Body of pancreas (tissue), 4 donors: ENCODE measurements at regions not wholly inside any gene's neighbourhood (a gene's known extent, or its start where the extent isn't known, plus 50 kb on each side); places are given as distances from the start of the nearest gene placed in this dataset.

Source experiments
- POLR2A ChIP-seq, 3 donors: fragments of 450-650 bp; IDR thresholded peaks; one replicate each; pipeline ENCODE4 v1.6.1; 2016; ENCODE audit warnings: antibody characterized with exemption in 3 of 3, mild to moderate bottlenecking in 2 of 3
- TF ChIP-seq, protein P1 (sequence below), 7 experiments: fragments of 450-650 bp in 4 of 7; fragments of 200-600 bp in 3 of 7; sonication (generic) in 3 of 7; IDR thresholded peaks; one replicate each; pipeline ENCODE4 v1.5.1; 2016 to 2019; ENCODE audit warnings: antibody characterized with exemption in 7 of 7

DNA sequence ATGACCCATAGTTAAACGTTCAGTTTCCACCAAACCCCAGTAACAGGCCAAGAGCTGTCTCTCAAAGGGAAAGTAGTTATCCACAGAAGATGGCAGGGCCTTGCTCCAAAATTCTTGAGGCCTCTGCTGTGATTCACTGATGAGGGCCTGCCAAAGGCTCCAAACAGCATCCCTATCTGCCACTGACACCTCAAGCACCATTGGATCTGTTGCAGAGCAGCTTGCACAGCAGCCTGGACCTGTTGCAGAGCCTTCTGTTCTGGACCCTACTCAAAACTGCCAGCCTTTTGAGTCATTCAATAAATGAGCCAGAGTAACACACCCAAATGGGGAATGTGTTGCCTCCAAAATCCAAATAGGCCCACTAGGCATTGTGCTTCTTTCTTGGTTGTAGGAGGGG lies 741.5 kb upstream of the RGMB start:
- TF ChIP-seq, protein P1, sequence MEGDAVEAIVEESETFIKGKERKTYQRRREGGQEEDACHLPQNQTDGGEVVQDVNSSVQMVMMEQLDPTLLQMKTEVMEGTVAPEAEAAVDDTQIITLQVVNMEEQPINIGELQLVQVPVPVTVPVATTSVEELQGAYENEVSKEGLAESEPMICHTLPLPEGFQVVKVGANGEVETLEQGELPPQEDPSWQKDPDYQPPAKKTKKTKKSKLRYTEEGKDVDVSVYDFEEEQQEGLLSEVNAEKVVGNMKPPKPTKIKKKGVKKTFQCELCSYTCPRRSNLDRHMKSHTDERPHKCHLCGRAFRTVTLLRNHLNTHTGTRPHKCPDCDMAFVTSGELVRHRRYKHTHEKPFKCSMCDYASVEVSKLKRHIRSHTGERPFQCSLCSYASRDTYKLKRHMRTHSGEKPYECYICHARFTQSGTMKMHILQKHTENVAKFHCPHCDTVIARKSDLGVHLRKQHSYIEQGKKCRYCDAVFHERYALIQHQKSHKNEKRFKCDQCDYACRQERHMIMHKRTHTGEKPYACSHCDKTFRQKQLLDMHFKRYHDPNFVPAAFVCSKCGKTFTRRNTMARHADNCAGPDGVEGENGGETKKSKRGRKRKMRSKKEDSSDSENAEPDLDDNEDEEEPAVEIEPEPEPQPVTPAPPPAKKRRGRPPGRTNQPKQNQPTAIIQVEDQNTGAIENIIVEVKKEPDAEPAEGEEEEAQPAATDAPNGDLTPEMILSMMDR (IDR thresholded peaks at IDR 0.05) = no peak
- TF ChIP-seq POLR2A (IDR thresholded peaks at IDR 0.05) = no peak
